Tibial artery (tissue), 4 donors: ENCODE measurements at regions not wholly inside any gene's neighbourhood (a gene's known extent, or its start where the extent isn't known, plus 50 kb on each side); places are given as distances from the start of the nearest gene placed in this dataset.
A peak's percentile ranks its signal among the peaks of the same experiment; 100 is the strongest.
"Not testable (repeated sequence)": the region's sequence is repeated elsewhere in the genome, so short reads cannot be mapped to it uniquely, and the experiment has no call there.

Experiments used
- DNase-seq, 2 donors: peaks; one replicate each; pipeline ENCODE4 v3.0.0-alpha.2; 2019
- H3K27ac ChIP-seq, 2 donors: fragments of 200-600 bp; sonication (generic) in 1 of 2; 1 replicate in 1 of 2; 2 replicates in 1 of 2; pipeline ENCODE4 v1.5.1; 2018 to 2019; ENCODE audit warnings: mild to moderate bottlenecking in 1 of 2
- H3K27me3 ChIP-seq, 2 donors: fragments of 200-600 bp; sonication (generic) in 1 of 2; one replicate each; pipeline versions ENCODE4 v1.5.1 to v1.6.0; 2016 to 2019
- H3K36me3 ChIP-seq, 3 donors: fragments of 200-600 bp; sonication (generic) in 2 of 3; one replicate each; pipeline ENCODE4 v1.5.1; 2016 to 2019; ENCODE audit warnings: mild to moderate bottlenecking in 2 of 3
- H3K4me1 ChIP-seq, 4 donors: fragments of 200-600 bp; sonication (generic) in 2 of 4; 1 replicate in 3 of 4; 2 replicates in 1 of 4; pipeline ENCODE4 v1.5.1; 2016 to 2019
- H3K4me3 ChIP-seq, 2 donors: fragments of 200-600 bp; sonication (generic) in 1 of 2; 1 replicate in 1 of 2; 2 replicates in 1 of 2; pipeline ENCODE4 v1.5.1; 2018 to 2019; ENCODE audit warnings: mild to moderate bottlenecking in 2 of 2
- H3K9me3 ChIP-seq, 3 donors: fragments of 200-600 bp; sonication (generic) in 1 of 3; one replicate each; pipeline ENCODE4 v1.5.1; 2016 to 2019
- intact Hi-C: fragments of 100-400 bp; cut with DNase I; formaldehyde crosslinking; loops from one replicate; pipeline ENCODE4 v1.15.0; 2023; ENCODE audit warnings: low total_unique reads
- TF ChIP-seq, protein P1 (sequence below), 2 experiments: fragments of 200-600 bp in 1 of 2; fragments of 450-650 bp in 1 of 2; IDR thresholded peaks; one replicate each; pipeline ENCODE4 v1.5.1; 2017 to 2019; ENCODE audit warnings: antibody characterized with exemption in 2 of 2, mild to moderate bottlenecking in 1 of 2, moderate library complexity in 1 of 2

DNA sequence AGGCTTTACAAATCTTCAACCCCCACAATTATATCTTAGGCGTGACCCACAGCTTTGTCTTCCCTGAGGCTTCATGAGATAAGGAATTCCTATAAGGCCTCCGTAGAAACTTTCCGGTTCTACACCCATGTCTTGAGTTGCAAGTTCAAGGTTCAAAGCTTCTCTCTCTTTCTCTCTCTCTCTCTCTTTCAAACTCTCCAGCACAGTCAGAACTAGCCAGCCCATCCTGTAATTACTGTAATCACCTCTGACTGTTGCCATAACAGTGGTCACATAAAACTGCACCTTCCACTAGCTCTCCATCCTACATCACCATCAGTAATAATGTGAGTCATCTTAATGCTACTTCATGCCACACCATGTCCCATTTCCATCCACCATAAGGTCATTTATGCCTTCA lies 90.0 kb upstream of the NFASC start:
- intact Hi-C loops = no loop called here
- no peaks in the 10 kb centered on the region for H3K9me3 ChIP-seq
- no peak overlapping the region for H3K27ac ChIP-seq
- no peaks in the 10 kb centered on the region for H3K36me3 ChIP-seq
- H3K4me3 ChIP-seq = no peak overlapping the region
- peaks cover 0 to 18% of the 10 kb centered on the region in 2 donors for H3K27me3 ChIP-seq
- TF ChIP-seq, protein P1, sequence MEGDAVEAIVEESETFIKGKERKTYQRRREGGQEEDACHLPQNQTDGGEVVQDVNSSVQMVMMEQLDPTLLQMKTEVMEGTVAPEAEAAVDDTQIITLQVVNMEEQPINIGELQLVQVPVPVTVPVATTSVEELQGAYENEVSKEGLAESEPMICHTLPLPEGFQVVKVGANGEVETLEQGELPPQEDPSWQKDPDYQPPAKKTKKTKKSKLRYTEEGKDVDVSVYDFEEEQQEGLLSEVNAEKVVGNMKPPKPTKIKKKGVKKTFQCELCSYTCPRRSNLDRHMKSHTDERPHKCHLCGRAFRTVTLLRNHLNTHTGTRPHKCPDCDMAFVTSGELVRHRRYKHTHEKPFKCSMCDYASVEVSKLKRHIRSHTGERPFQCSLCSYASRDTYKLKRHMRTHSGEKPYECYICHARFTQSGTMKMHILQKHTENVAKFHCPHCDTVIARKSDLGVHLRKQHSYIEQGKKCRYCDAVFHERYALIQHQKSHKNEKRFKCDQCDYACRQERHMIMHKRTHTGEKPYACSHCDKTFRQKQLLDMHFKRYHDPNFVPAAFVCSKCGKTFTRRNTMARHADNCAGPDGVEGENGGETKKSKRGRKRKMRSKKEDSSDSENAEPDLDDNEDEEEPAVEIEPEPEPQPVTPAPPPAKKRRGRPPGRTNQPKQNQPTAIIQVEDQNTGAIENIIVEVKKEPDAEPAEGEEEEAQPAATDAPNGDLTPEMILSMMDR (IDR thresholded peaks at IDR 0.05) = no peak
- no peaks in the 10 kb centered on the region for H3K4me1 ChIP-seq
- DNase-seq = no peak

DNA sequence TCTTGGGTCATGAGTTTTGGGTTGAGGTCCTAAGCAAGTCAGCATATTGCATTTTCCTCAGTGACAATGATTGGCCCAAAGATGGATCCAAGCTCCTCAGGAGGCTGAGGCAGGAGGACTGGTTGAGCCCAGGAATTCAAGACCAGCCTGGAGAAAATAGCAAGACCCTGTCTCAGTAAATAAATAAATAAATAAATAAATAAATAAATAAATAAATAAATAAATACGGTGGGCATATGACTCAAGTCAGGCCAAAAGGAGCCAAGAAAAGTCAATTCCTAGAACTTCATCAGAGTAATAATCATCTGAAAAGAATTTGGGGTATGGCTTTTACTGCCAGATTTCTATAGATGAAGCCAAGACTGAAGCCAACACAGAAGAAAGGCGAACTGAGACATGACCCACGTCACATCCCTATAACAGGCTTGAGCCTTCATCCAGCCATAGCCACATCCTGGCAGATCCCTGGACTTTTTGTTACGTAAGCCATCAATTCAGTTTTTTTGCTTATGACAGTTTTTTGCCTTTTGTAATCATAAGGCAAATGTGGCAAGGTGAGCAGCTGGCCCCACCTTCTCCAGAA lies 88.5 kb upstream of the NFASC start:
- intact Hi-C loops = no loop called here
- Histone ChIP-seq H3K36me3 (no peaks in the 10 kb centered on the region), H3K27me3 (peaks cover 0 to 16% of the 10 kb centered on the region in 2 donors), H3K27ac (no peak overlapping the region), H3K4me1 (no peaks in the 10 kb centered on the region), H3K4me3 (no peak overlapping the region), H3K9me3 (no peaks in the 10 kb centered on the region)
- TF ChIP-seq, protein P1 (IDR thresholded peaks at IDR 0.05) = no peak
- DNase-seq = no peak

GRCh38 chr1:204785023-204785422 lies 85.6 kb upstream of the NFASC start:
- H3K4me3 ChIP-seq, DNase-seq, H3K4me1 ChIP-seq, intact Hi-C loops, H3K9me3 ChIP-seq, H3K27ac ChIP-seq, H3K36me3 ChIP-seq: not testable (repeated sequence)
- peaks cover 0 to 33% of the 10 kb centered on the region in 2 donors for H3K27me3 ChIP-seq

GRCh38 chr1:204788470-204788869 lies 82.2 kb upstream of the NFASC start:
- intact Hi-C loops = no loop called here

DNA sequence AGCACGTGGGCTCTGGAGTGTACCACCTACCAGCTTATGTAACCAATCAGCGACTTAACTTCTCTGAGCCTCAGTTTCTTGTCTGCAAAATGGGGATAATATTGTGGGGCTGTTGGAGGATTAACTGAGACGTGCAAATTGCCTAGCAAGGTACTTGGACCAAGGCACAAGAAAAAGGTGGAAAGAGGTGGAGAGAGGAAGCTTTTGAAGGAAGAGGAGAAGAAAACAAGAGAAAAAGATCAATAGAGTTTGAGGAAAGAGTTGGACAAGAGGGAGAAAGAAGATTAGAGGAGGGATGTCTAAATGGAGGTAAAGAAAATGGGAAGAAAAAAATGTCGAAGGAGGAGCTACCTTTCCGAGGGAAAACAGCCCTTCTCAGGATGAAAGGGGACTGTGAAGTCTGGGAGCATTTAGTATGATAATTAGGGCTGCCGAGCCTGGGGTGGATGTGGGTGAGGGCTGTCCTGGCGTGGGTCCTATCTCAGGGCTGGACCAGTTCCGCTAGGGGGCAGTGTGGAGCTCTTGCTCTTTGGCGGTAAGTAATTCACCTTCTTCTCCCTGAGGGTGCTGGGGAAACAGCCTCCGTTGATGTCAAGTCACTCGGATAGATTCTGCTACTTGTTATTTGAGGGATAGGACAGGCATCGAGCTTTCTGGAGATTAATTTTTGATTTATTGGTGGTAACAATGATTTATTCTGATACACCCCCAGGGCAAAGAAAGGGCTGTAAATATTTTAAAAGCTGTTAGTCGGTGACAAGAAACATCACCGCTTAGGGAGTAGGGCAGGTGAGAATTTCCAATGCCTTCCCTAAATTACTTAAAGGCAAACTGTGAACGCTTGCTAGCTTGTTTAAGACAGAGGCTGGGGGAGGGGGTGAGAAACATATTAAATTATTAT lies 79.0 kb upstream of the NFASC start:
- DNase-seq = peak in 1 of 2 donors; percentile 47

More at GRCh38 chr1:204788470-204788869, 82.2 kb upstream of the NFASC start:
- H3K4me1 ChIP-seq = no peaks in the 10 kb centered on the region
- no peak for DNase-seq
- no peaks in the 10 kb centered on the region for H3K9me3 ChIP-seq
- H3K27me3 ChIP-seq = peaks cover 0 to 35% of the 10 kb centered on the region in 2 donors
- TF ChIP-seq, protein P1 (IDR thresholded peaks at IDR 0.05) = no peak
- no peak overlapping the region for H3K27ac ChIP-seq
- no peak overlapping the region for H3K4me3 ChIP-seq
- H3K36me3 ChIP-seq = no peaks in the 10 kb centered on the region

More for the DNA sequence above, 79.0 kb upstream of the NFASC start:
- TF ChIP-seq, protein P1 (IDR thresholded peaks at IDR 0.05) = peak; percentile 41 to 67
- Histone ChIP-seq H3K4me1 (no peaks in the 10 kb centered on the region), H3K36me3 (no peaks in the 10 kb centered on the region), H3K27ac (no peak overlapping the region), H3K9me3 (no peaks in the 10 kb centered on the region), H3K27me3 (peaks cover 0 to 45% of the 10 kb centered on the region in 2 donors), H3K4me3 (no peak overlapping the region)
- intact Hi-C loops = no loop called here
